Glutamatergic neuron (in vitro differentiated cells): ENCODE measurements at regions not wholly inside any gene's neighbourhood (a gene's known extent, or its start where the extent isn't known, plus 50 kb on each side); places are given as distances from the start of the nearest gene placed in this dataset.
"Not testable (repeated sequence)": the region's sequence is repeated elsewhere in the genome, so short reads cannot be mapped to it uniquely, and the experiment has no call there.

Experiments used
- DNase-seq: peaks from one replicate; pipeline ENCODE4 v3.0.0; 2022
- H3K27ac Mint-ChIP-seq: one replicate; pipeline ENCODE4 v1.8.0; 2020; ENCODE audit warnings: mild to moderate bottlenecking, mixed read lengths, inconsistent platforms; ENCODE audit not compliant: unreplicated experiment
- H3K27me3 Mint-ChIP-seq: one replicate; pipeline ENCODE4 v1.8.0; 2020; ENCODE audit warnings: mild to moderate bottlenecking, moderate library complexity, mixed read lengths, inconsistent platforms; ENCODE audit not compliant: unreplicated experiment
- H3K36me3 Mint-ChIP-seq: one replicate; pipeline ENCODE4 v1.8.0; 2020; ENCODE audit warnings: mild to moderate bottlenecking, mixed read lengths, inconsistent platforms; ENCODE audit not compliant: unreplicated experiment
- H3K4me1 Mint-ChIP-seq: one replicate; pipeline ENCODE4 v1.8.0; 2020; ENCODE audit warnings: mild to moderate bottlenecking, low read depth, mixed read lengths, inconsistent platforms; ENCODE audit not compliant: unreplicated experiment
- H3K4me3 Mint-ChIP-seq: one replicate; pipeline ENCODE4 v1.8.0; 2020; ENCODE audit warnings: mild to moderate bottlenecking, mixed read lengths, inconsistent platforms; ENCODE audit not compliant: unreplicated experiment
- H3K9me3 Mint-ChIP-seq: one replicate; pipeline ENCODE4 v1.8.0; 2020; ENCODE audit warnings: mild to moderate bottlenecking, moderate library complexity, mixed read lengths, inconsistent platforms; ENCODE audit not compliant: unreplicated experiment
- TF ChIP-seq, protein P1 (sequence below): fragments of 200-600 bp; sonication (generic); IDR thresholded peaks from one replicate; pipeline ENCODE4 v1.5.0; 2021; ENCODE audit not compliant: partially characterized antibody, unreplicated experiment

DNA sequence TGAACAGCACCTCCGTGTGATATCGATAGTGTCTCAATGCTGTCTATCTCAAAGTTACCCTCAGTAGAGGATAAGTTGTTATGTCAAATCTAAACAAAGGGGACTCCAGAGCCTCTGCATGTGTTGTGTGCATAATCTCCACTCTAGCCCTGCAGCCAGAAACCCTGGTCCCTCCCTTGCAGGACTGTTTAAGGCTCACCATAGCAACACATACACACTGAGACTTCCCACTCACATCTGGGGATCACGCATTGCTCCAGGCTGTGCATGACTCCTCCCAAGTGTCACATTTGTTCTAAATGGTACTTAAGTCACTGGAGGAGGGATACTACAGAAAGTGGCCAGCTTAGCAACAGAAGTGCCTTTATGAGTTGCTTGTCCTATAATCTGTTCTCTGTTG, 258.6 kb upstream of the CRIM1 start:
- Mint-ChIP-seq H3K4me3 (no peak overlapping the region), H3K36me3 (peaks cover 14% of the 10 kb centered on the region), H3K4me1 (no peaks in the 10 kb centered on the region), H3K27me3 (no peaks in the 10 kb centered on the region), H3K9me3 (peaks cover 1% of the 10 kb centered on the region), H3K27ac (no peak overlapping the region)
- DNase-seq = no peak
- TF ChIP-seq, protein P1, sequence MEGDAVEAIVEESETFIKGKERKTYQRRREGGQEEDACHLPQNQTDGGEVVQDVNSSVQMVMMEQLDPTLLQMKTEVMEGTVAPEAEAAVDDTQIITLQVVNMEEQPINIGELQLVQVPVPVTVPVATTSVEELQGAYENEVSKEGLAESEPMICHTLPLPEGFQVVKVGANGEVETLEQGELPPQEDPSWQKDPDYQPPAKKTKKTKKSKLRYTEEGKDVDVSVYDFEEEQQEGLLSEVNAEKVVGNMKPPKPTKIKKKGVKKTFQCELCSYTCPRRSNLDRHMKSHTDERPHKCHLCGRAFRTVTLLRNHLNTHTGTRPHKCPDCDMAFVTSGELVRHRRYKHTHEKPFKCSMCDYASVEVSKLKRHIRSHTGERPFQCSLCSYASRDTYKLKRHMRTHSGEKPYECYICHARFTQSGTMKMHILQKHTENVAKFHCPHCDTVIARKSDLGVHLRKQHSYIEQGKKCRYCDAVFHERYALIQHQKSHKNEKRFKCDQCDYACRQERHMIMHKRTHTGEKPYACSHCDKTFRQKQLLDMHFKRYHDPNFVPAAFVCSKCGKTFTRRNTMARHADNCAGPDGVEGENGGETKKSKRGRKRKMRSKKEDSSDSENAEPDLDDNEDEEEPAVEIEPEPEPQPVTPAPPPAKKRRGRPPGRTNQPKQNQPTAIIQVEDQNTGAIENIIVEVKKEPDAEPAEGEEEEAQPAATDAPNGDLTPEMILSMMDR = no peak

DNA sequence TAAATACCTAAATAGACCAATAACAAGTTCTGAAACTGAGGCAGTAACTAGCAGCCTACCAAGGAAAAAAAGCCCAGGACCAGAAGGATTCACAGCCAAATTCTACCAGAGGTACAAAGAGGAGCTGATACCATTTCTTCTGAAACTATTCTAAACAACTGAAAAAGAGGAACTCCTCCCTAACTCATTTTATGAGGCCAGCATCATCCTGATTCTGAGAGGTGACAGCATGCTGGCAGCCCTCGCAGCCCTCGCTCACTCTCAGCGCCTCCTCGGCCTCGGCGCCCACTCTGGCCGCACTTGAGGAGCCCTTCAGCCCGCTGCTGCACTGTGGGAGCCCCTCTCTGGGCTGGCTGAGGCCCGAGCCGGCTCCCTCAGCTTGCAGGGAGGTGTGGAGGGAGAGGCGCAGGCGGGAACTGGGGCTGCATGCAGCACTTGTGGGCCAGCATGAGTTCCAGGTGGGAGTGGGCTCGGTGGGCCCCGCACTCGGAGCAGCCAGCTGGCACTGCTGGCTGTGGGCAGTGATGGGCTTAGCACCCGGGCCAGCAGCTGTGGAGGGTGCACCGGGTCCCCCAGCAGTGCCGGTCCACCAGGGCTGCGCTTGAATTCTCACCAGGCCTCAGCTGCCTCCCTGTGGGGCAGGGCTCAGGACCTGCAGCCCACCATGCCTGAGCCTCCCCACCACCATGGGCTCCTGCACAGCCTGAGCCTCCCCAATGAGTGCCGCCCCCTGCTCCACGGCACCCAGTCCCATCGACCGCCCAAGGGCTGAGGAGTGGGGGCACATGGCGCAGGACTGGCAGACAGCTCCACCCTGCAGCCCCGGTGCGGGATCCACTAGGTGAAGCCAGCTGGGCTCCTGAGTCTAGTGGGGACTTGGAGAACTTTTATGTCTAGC, 263.5 kb upstream of the CRIM1 start:
- H3K4me1 Mint-ChIP-seq, H3K4me3 Mint-ChIP-seq, DNase-seq, H3K27ac Mint-ChIP-seq, H3K27me3 Mint-ChIP-seq, H3K9me3 Mint-ChIP-seq: not testable (repeated sequence)
- H3K36me3 Mint-ChIP-seq = peaks cover 11% of the 10 kb centered on the region

DNA sequence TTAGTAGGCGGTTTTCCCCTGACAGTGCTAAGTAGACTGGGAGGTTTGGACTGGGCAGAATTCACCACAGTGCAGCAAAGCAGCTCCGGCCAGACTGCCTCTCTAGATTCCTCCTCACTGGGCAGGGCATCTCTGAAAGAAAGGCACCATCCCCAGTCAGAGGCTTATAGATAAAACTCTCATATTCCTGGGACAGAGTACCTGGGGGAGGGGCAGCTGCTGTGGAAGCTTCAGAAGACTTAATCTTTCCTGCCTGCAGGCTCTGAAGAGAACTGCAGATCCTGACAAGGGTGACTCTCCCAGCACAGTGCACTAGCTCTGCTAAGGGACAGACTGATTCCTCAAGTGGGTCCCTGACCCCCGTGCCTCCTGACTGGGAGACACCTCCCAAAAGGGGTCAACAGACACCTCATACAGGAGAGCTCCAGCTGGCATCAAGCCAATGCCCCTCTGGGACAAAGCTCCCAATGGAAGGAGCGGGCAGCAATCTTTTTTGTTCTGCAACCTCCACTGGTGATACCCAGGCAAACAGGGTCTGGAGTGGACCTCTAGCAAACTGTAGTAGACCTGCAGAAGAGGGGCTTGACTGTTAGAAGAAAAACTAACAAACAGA, 266.8 kb upstream of the CRIM1 start:
- peaks cover 5% of the 10 kb centered on the region for H3K36me3 Mint-ChIP-seq

DNA sequence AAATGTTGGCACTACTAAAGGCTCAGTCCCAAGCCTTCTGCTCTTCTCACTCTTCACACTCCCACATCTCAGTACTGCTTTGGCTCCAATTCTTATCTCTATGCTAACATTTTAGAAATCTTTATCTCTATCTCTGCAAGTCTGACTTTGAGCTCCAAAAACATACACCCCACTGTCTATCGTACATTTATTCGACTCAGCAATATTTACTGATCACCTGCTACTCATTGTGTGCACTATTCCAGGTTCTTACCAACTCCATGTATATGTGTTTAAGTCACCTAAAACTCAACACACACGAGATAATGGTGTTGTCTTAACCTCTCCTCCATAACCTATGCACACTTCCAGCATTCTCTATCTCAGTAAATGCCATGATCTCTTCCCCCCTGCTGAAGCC, 268.2 kb upstream of the CRIM1 start:
- no peak for DNase-seq
- Mint-ChIP-seq H3K27ac (no peak overlapping the region), H3K9me3 (peaks cover 4% of the 10 kb centered on the region), H3K36me3 (peaks cover 5% of the 10 kb centered on the region), H3K27me3 (peaks cover 1% of the 10 kb centered on the region), H3K4me1 (no peaks in the 10 kb centered on the region), H3K4me3 (no peak overlapping the region)
- TF ChIP-seq, protein P1 = no peak

More for the DNA sequence above, 266.8 kb upstream of the CRIM1 start:
- Mint-ChIP-seq H3K27me3 (no peaks in the 10 kb centered on the region), H3K4me1 (no peaks in the 10 kb centered on the region), H3K9me3 (peaks cover 4% of the 10 kb centered on the region), H3K4me3 (no peak overlapping the region), H3K27ac (no peak overlapping the region)
- no peak for DNase-seq
- TF ChIP-seq, protein P1 = no peak

DNA sequence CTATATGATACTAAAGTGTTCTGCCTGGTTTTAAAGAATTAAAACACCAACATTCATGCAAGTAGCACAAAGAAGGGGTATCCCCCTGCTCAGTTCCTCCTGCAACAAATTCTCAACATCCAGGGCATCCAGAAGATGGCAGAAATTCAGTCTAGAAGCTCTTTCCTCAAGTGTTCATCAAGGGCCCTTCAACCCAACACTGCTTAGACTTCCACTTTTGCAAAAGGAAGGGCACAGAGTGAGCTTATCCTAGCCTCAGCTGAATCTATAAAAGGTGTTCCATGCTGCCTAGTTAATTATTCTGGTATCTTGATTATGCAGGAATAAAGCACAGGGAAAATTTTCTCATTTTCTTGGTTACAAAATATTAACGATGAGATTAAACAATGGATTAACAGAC, 275.8 kb upstream of the CRIM1 start:
- no peaks in the 10 kb centered on the region for H3K36me3 Mint-ChIP-seq

More for the DNA sequence above, 275.8 kb upstream of the CRIM1 start:
- TF ChIP-seq, protein P1 = no peak
- Mint-ChIP-seq H3K9me3 (no peaks in the 10 kb centered on the region), H3K4me1 (no peaks in the 10 kb centered on the region), H3K27me3 (peaks cover 1% of the 10 kb centered on the region), H3K27ac (no peak overlapping the region), H3K4me3 (no peak overlapping the region)
- no peak for DNase-seq
